ENCODE measurements at regions not wholly inside any gene's neighbourhood (a gene's known extent, or its start where the extent isn't known, plus 50 kb on each side); places are given as distances from the start of the nearest gene placed in this dataset.

- in situ Hi-C loops (cut with HindIII; ENCODE audit: low sequenced_read_pairs) = no loop called here
- no peak overlapping the region for H3K4me3 ChIP-seq (ENCODE audit: low read depth, low read length)
- DNase-seq (ENCODE audit: low read depth) = no peak
- TF ChIP-seq CTCF (IDR thresholded peaks at IDR 0.05; ENCODE audit: low read depth, low read length, missing control alignments) = no peak
Measured at GRCh38 chr22:47795477-47796127, 1033.2 kb downstream of the TBC1D22A start.

- no peak overlapping the region for H3K4me3 ChIP-seq (ENCODE audit: low read depth, low read length)
- in situ Hi-C loops (cut with HindIII; ENCODE audit: low sequenced_read_pairs) = no loop called here
- DNase-seq (ENCODE audit: low read depth) = no peak
- no peak for TF ChIP-seq CTCF (IDR thresholded peaks at IDR 0.05; ENCODE audit: low read depth, low read length, missing control alignments)
Measured at GRCh38 chr22:47794851-47795250, 1032.4 kb downstream of the TBC1D22A start.

- no peak overlapping the region for H3K4me3 ChIP-seq (ENCODE audit: low read depth, low read length)
- no peak for DNase-seq (ENCODE audit: low read depth)
- TF ChIP-seq CTCF (IDR thresholded peaks at IDR 0.05; ENCODE audit: low read depth, low read length, missing control alignments) = no peak
- in situ Hi-C loops (cut with HindIII; ENCODE audit: low sequenced_read_pairs) = no loop called here
Measured at GRCh38 chr22:47793304-47794101, 1031.1 kb downstream of the TBC1D22A start.

- no peak overlapping the region for H3K4me3 ChIP-seq (ENCODE audit: low read depth, low read length)
- in situ Hi-C loops (cut with HindIII; ENCODE audit: low sequenced_read_pairs) = no loop called here
- DNase-seq (ENCODE audit: low read depth) = no peak
- TF ChIP-seq CTCF (IDR thresholded peaks at IDR 0.05; ENCODE audit: low read depth, low read length, missing control alignments) = no peak
Measured at GRCh38 chr22:47789171-47789570, 1026.7 kb downstream of the TBC1D22A start.

- no peak overlapping the region for H3K4me3 ChIP-seq (ENCODE audit: low read depth, low read length)
- no peak for TF ChIP-seq CTCF (IDR thresholded peaks at IDR 0.05; ENCODE audit: low read depth, low read length, missing control alignments)
- in situ Hi-C loops (cut with HindIII; ENCODE audit: low sequenced_read_pairs) = no loop called here
- no peak for DNase-seq (ENCODE audit: low read depth)
Measured at GRCh38 chr22:47788461-47788860, 1026.0 kb downstream of the TBC1D22A start.

GRCh38 chr22:47787501-47788227, 1025.2 kb downstream of the TBC1D22A start:
- no peak overlapping the region for H3K4me3 ChIP-seq (ENCODE audit: low read depth, low read length)
- no peak for TF ChIP-seq CTCF (IDR thresholded peaks at IDR 0.05; ENCODE audit: low read depth, low read length, missing control alignments)
- in situ Hi-C loops (cut with HindIII; ENCODE audit: low sequenced_read_pairs) = no loop called here
- DNase-seq (ENCODE audit: low read depth) = no peak
